ENCODE measurements at regions not wholly inside any gene's neighbourhood (a gene's known extent, or its start where the extent isn't known, plus 50 kb on each side); places are given as distances from the start of the nearest gene placed in this dataset.

DNA sequence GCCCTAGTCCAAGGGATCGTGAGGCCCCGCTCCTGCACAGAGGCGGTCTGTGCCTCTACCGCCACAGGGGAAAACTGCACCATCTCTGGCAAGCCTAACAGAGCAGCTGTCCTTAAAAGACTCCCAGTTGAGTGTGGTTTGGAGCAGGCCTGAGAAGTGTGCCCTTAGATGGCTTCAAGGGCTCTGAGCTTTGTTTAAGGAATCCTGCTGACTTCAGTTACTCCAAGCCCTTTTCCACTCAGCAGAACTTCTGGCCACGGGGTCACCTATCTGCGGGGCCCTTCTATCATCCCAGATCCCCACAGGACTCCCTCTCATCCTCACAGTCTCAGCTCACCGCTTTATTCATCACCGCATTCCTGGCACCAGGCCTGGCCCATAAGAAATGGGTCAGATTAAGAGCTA is 131.5 kb downstream of the CCDC74A start:
- TF ChIP-seq POLR2AphosphoS5 (IDR thresholded peaks at IDR 0.05) = no peak
- TF ChIP-seq, protein P1, sequence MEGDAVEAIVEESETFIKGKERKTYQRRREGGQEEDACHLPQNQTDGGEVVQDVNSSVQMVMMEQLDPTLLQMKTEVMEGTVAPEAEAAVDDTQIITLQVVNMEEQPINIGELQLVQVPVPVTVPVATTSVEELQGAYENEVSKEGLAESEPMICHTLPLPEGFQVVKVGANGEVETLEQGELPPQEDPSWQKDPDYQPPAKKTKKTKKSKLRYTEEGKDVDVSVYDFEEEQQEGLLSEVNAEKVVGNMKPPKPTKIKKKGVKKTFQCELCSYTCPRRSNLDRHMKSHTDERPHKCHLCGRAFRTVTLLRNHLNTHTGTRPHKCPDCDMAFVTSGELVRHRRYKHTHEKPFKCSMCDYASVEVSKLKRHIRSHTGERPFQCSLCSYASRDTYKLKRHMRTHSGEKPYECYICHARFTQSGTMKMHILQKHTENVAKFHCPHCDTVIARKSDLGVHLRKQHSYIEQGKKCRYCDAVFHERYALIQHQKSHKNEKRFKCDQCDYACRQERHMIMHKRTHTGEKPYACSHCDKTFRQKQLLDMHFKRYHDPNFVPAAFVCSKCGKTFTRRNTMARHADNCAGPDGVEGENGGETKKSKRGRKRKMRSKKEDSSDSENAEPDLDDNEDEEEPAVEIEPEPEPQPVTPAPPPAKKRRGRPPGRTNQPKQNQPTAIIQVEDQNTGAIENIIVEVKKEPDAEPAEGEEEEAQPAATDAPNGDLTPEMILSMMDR (IDR thresholded peaks at IDR 0.05 in 8 of 11, conservative IDR thresholded peaks at IDR 0.05 in 3 of 11) = no peak
